Breast epithelium (tissue), 4 donors: ENCODE measurements at regions not wholly inside any gene's neighbourhood (a gene's known extent, or its start where the extent isn't known, plus 50 kb on each side); places are given as distances from the start of the nearest gene placed in this dataset.

ENCODE experiments used
- DNase-seq, 2 donors: peaks; one replicate each; pipeline ENCODE4 v3.0.0-alpha.2; 2019; ENCODE audit warnings: low spot score in 2 of 2
- H3K27ac ChIP-seq, 2 donors: fragments of 200-600 bp; sonication (generic) in 1 of 2; one replicate each; pipeline ENCODE4 v1.5.1; 2016 to 2019; ENCODE audit warnings: mild to moderate bottlenecking in 1 of 2
- H3K27me3 ChIP-seq, 2 donors: fragments of 200-600 bp; sonication (generic) in 1 of 2; one replicate each; pipeline versions ENCODE4 v1.5.1 to v1.6.0; 2017 to 2019; ENCODE audit warnings: control low read depth in 1 of 2, mild to moderate bottlenecking in 1 of 2
- H3K36me3 ChIP-seq: fragments of 200-600 bp; one replicate; pipeline ENCODE4 v1.5.1; 2019
- H3K4me1 ChIP-seq, 2 donors: fragments of 200-600 bp; sonication (generic); one replicate each; pipeline ENCODE4 v1.5.1; 2016 to 2019; ENCODE audit warnings: control low read depth in 1 of 2
- H3K4me3 ChIP-seq, 3 donors: fragments of 200-600 bp; sonication (generic); 1 replicate in 2 of 3; 2 replicates in 1 of 3; pipeline ENCODE4 v1.5.1; 2016 to 2019; ENCODE audit warnings: mild to moderate bottlenecking in 3 of 3, moderate library complexity in 2 of 3
- H3K9me3 ChIP-seq, 2 donors: fragments of 200-600 bp; sonication (generic) in 1 of 2; one replicate each; pipeline ENCODE4 v1.5.1; 2016 to 2019; ENCODE audit warnings: control low read depth in 1 of 2
- CTCF ChIP-seq, 3 donors: fragments of 450-650 bp; IDR thresholded peaks; one replicate each; pipeline ENCODE4 v1.5.1; 2016 to 2017; ENCODE audit warnings: antibody characterized with exemption in 3 of 3, mild to moderate bottlenecking in 3 of 3, moderate library complexity in 3 of 3
- POLR2A ChIP-seq: fragments of 450-650 bp; IDR thresholded peaks from one replicate; pipeline ENCODE4 v1.6.1; 2016; ENCODE audit warnings: antibody characterized with exemption, mild to moderate bottlenecking, moderate library complexity
- POLR2AphosphoS5 ChIP-seq, 3 donors: sonication (generic); formaldehyde crosslinking; IDR thresholded peaks; one replicate each; pipeline ENCODE4 v1.6.1; 2017; ENCODE audit warnings: antibody characterized with exemption in 3 of 3
- intact Hi-C: fragments of 100-400 bp; cut with DNase I; formaldehyde crosslinking; loops from one replicate; pipeline ENCODE4 v1.15.1; 2023; ENCODE audit warnings: low total_unique reads

GRCh38 chr4:175531405-175532091 is 280.5 kb downstream of the GPM6A start:
- H3K9me3 ChIP-seq: no peaks in the 10 kb centered on the region
- H3K27me3 ChIP-seq: no peaks in the 10 kb centered on the region
- H3K27ac ChIP-seq: no peak overlapping the region
- intact Hi-C loops: no loop called here
- DNase-seq: no peak
- H3K4me3 ChIP-seq: no peak overlapping the region
- no peaks in the 10 kb centered on the region for H3K4me1 ChIP-seq
- no peaks in the 10 kb centered on the region for H3K36me3 ChIP-seq
- no peak for TF ChIP-seq POLR2A
- no peak for TF ChIP-seq POLR2AphosphoS5 (IDR thresholded peaks at IDR 0.05)
- TF ChIP-seq CTCF (IDR thresholded peaks at IDR 0.05): no peak

DNA sequence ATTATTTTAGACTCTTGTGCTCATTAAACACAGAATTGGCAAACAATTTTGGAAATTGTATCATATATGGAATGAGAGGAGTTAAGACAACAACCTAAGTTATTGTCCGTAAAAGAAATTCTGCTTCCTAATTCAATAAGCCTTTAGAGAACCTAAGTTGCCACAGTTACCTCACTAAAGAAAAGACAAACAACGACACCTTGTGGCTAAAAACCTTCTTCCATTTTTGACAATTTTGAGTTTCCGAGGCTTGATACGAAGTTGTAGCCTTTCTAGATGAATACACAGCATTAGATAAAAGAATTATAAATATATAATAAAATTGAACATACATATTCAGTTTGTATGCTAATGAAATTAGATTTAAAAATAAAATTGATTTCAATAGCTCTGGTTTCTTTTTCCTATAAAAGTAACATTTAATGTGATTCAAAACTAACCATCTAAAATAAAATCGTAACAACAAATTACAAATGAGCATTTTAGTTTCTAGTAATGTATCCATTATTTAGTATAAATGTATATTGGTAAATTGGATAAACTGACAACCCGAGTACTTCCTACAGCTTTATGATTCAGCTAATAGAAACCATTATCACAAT is 275.1 kb downstream of the GPM6A start:
- Histone ChIP-seq H3K4me3 (no peak overlapping the region), H3K27me3 (no peaks in the 10 kb centered on the region), H3K36me3 (no peaks in the 10 kb centered on the region), H3K9me3 (no peaks in the 10 kb centered on the region), H3K4me1 (no peaks in the 10 kb centered on the region), H3K27ac (no peak overlapping the region)
- intact Hi-C loops: no loop called here
- no peak for TF ChIP-seq POLR2A
- no peak for TF ChIP-seq POLR2AphosphoS5 (IDR thresholded peaks at IDR 0.05)
- TF ChIP-seq CTCF (IDR thresholded peaks at IDR 0.05): peak in 2 of 3 donors; percentile 30 to 34
- no peak for DNase-seq

GRCh38 chr4:175539498-175539897 is 272.6 kb downstream of the GPM6A start:
- no peak overlapping the region for H3K4me3 ChIP-seq
- no peaks in the 10 kb centered on the region for H3K36me3 ChIP-seq
- no peak for TF ChIP-seq POLR2AphosphoS5 (IDR thresholded peaks at IDR 0.05)
- TF ChIP-seq POLR2A: no peak
- no peak for TF ChIP-seq CTCF (IDR thresholded peaks at IDR 0.05)
- intact Hi-C loops: no loop called here
- no peak overlapping the region for H3K27ac ChIP-seq
- no peaks in the 10 kb centered on the region for H3K9me3 ChIP-seq
- DNase-seq: no peak
- H3K4me1 ChIP-seq: no peaks in the 10 kb centered on the region
- H3K27me3 ChIP-seq: no peaks in the 10 kb centered on the region

DNA sequence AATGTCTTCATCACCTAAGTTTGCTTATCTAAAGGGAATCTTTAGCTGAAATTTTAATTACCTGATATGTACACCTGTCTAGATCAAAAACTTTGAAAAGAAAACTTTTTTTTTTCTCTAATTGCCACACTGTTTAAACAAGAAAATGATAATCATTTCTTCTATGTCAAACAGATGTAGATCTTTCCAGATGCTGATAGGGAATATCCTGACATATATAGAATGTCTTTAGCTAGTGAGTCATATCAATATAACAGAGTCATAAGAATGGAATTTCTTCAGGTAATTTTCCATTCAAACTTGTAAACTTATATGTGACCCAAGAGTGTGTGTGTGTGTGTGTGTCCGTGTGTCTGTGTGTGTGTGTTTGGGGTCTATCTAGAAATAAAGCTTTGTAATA is 271.9 kb downstream of the GPM6A start:
- Histone ChIP-seq H3K27ac (no peak overlapping the region), H3K4me3 (no peak overlapping the region), H3K9me3 (no peaks in the 10 kb centered on the region), H3K36me3 (no peaks in the 10 kb centered on the region), H3K4me1 (no peaks in the 10 kb centered on the region), H3K27me3 (no peaks in the 10 kb centered on the region)
- intact Hi-C loops: no loop called here
- TF ChIP-seq POLR2AphosphoS5 (IDR thresholded peaks at IDR 0.05): no peak
- no peak for TF ChIP-seq CTCF (IDR thresholded peaks at IDR 0.05)
- no peak for TF ChIP-seq POLR2A
- DNase-seq: no peak

GRCh38 chr4:175540732-175541131 is 271.3 kb downstream of the GPM6A start:
- Histone ChIP-seq H3K9me3 (no peaks in the 10 kb centered on the region), H3K27me3 (no peaks in the 10 kb centered on the region), H3K36me3 (no peaks in the 10 kb centered on the region), H3K4me3 (no peak overlapping the region), H3K4me1 (no peaks in the 10 kb centered on the region), H3K27ac (no peak overlapping the region)
- intact Hi-C loops: no loop called here
- DNase-seq: no peak
- TF ChIP-seq CTCF (IDR thresholded peaks at IDR 0.05) (no peak), POLR2AphosphoS5 (IDR thresholded peaks at IDR 0.05) (no peak), POLR2A (no peak)
